Ovary (tissue), 3 donors: ENCODE measurements at regions not wholly inside any gene's neighbourhood (a gene's known extent, or its start where the extent isn't known, plus 50 kb on each side); places are given as distances from the start of the nearest gene placed in this dataset.

ENCODE experiments used
- EP300 ChIP-seq: sonication (generic); formaldehyde crosslinking; IDR thresholded peaks from one replicate; pipeline ENCODE4 v1.6.1; 2017; ENCODE audit warnings: antibody characterized with exemption
- POLR2A ChIP-seq: fragments of 450-650 bp; IDR thresholded peaks from one replicate; pipeline ENCODE4 v1.6.1; 2017; ENCODE audit warnings: antibody characterized with exemption, mild to moderate bottlenecking, moderate library complexity
- TF ChIP-seq, protein P1 (sequence below), 3 donors: fragments of 450-650 bp in 2 of 3; fragments of 200-600 bp in 1 of 3; IDR thresholded peaks; one replicate each; pipeline versions ENCODE4 v1.5.1 to v1.8.0; 2016 to 2022; ENCODE audit warnings: antibody characterized with exemption in 3 of 3, mild to moderate bottlenecking in 1 of 3
- donor health status: DM: no; HTN: no; CAD: no.

DNA sequence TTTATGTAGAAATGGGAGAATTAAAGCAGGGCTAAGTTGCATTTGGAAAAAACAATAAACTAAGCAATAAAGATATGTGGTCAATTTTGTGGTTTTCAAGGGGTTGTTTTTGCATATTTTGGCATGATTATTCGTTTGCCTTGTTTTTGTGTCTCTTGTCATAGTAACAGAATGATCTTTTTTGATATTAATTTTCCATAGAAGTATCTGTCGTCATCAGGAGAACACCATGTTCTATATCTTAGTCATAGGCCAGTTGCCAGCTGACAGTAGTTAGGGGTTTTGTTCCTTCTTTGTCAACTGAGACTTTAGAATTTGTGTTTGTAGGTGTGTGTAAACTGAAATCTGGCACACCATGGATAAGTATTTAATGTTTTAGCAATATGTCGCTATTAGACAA is 1354.8 kb downstream of the LRFN5 start:
- TF ChIP-seq, protein P1, sequence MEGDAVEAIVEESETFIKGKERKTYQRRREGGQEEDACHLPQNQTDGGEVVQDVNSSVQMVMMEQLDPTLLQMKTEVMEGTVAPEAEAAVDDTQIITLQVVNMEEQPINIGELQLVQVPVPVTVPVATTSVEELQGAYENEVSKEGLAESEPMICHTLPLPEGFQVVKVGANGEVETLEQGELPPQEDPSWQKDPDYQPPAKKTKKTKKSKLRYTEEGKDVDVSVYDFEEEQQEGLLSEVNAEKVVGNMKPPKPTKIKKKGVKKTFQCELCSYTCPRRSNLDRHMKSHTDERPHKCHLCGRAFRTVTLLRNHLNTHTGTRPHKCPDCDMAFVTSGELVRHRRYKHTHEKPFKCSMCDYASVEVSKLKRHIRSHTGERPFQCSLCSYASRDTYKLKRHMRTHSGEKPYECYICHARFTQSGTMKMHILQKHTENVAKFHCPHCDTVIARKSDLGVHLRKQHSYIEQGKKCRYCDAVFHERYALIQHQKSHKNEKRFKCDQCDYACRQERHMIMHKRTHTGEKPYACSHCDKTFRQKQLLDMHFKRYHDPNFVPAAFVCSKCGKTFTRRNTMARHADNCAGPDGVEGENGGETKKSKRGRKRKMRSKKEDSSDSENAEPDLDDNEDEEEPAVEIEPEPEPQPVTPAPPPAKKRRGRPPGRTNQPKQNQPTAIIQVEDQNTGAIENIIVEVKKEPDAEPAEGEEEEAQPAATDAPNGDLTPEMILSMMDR (IDR thresholded peaks at IDR 0.05): no peak
- TF ChIP-seq EP300: no peak
- TF ChIP-seq POLR2A: no peak
